ENCODE measurements at regions not wholly inside any gene's neighbourhood (a gene's known extent, or its start where the extent isn't known, plus 50 kb on each side); places are given as distances from the start of the nearest gene placed in this dataset.

GRCh38 chr6:4383910-4384638, 248.7 kb upstream of the ECI2 start:
- Histone ChIP-seq H3K4me1 (ENCODE audit: insufficient read depth, low read length) (no peaks in the 10 kb centered on the region), H3K36me3 (ENCODE audit: insufficient read depth, low read length) (no peaks in the 10 kb centered on the region), H3K9ac (ENCODE audit: low read depth, low read length) (no peak overlapping the region), H3K9me3 (ENCODE audit: insufficient read depth, low read depth, low read length) (peaks cover 40% of the 10 kb centered on the region), H3K27ac (ENCODE audit: low read depth, low read length) (no peak overlapping the region), H3K27me3 (ENCODE audit: insufficient read depth, low read length) (no peaks in the 10 kb centered on the region), H3K4me3 (ENCODE audit: low read length) (no peak overlapping the region)
- 86% methylated on average over 11 of the region's 11 CpGs for WGBS

DNA sequence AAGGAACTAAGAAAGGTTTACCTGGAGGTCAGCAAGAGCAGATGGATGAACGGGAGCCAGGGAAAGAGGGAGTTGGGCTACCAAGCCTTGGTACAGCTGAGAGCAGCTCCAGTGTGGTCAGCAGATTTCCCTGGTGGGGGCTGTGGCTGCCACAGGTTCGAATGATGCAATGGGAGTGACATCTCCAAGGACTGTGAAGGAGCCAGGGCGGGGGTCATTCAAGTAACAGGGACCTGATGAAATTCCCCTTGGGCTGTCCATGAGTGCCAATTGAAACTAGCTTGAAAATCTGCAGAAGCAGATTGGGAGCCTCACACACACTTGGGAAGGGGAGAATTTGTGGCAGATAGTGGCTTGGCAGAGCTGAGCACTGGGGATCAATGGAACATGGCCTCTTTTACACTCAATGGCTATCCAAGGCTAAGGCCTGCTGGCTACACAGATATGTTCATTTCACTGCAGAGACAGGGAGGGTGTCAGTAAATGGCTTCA, 247.0 kb upstream of the ECI2 start:
- Histone ChIP-seq H3K4me3 (ENCODE audit: low read length) (no peak overlapping the region), H3K9ac (ENCODE audit: low read depth, low read length) (no peak overlapping the region), H3K9me3 (ENCODE audit: insufficient read depth, low read depth, low read length) (peaks cover 40% of the 10 kb centered on the region), H3K27me3 (ENCODE audit: insufficient read depth, low read length) (no peaks in the 10 kb centered on the region), H3K27ac (ENCODE audit: low read depth, low read length) (no peak overlapping the region), H3K4me1 (ENCODE audit: insufficient read depth, low read length) (no peaks in the 10 kb centered on the region), H3K36me3 (ENCODE audit: insufficient read depth, low read length) (no peaks in the 10 kb centered on the region)
- 91% methylated on average over 3 of the region's 3 CpGs for WGBS

GRCh38 chr6:4381381-4381780, 246.0 kb upstream of the ECI2 start:
- Histone ChIP-seq H3K36me3 (ENCODE audit: insufficient read depth, low read length) (no peaks in the 10 kb centered on the region), H3K27ac (ENCODE audit: low read depth, low read length) (no peak overlapping the region), H3K9ac (ENCODE audit: low read depth, low read length) (no peak overlapping the region), H3K27me3 (ENCODE audit: insufficient read depth, low read length) (no peaks in the 10 kb centered on the region), H3K9me3 (ENCODE audit: insufficient read depth, low read depth, low read length) (peaks cover 40% of the 10 kb centered on the region), H3K4me1 (ENCODE audit: insufficient read depth, low read length) (no peaks in the 10 kb centered on the region), H3K4me3 (ENCODE audit: low read length) (no peak overlapping the region)
- 90% methylated on average over 4 of the region's 4 CpGs for WGBS

- no peak overlapping the region for H3K27ac ChIP-seq (ENCODE audit: low read depth, low read length)
- peaks cover 38% of the 10 kb centered on the region for H3K9me3 ChIP-seq (ENCODE audit: insufficient read depth, low read depth, low read length)
- H3K27me3 ChIP-seq (ENCODE audit: insufficient read depth, low read length) = no peaks in the 10 kb centered on the region
- WGBS = 90% methylated on average over 7 of the region's 7 CpGs
- no peaks in the 10 kb centered on the region for H3K36me3 ChIP-seq (ENCODE audit: insufficient read depth, low read length)
- no peak overlapping the region for H3K4me3 ChIP-seq (ENCODE audit: low read length)
- no peaks in the 10 kb centered on the region for H3K4me1 ChIP-seq (ENCODE audit: insufficient read depth, low read length)
- H3K9ac ChIP-seq (ENCODE audit: low read depth, low read length) = no peak overlapping the region
These were observed 245.5 kb upstream of the ECI2 start for GRCh38 chr6:4380881-4381281.

DNA sequence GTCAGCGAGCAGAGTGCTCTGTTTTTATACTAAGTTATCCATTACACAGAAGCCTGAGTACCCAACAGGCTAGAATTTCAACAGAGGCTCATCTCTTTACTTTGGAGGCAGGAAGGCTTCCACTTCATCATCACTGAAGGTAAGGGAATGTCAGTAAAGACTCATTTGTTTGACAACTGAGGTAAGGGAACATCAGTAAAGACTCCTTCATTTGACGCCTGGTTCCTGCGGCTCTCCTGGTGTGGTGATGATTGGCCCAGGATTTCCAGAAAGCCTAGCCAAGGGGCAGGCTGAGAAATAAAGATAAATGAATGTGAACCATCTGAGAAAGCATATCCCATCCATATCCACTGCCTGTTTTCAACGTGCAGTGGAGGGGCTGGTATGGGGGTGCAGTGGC, 244.6 kb upstream of the ECI2 start:
- Histone ChIP-seq H3K4me3 (ENCODE audit: low read length) (no peak overlapping the region), H3K27me3 (ENCODE audit: insufficient read depth, low read length) (no peaks in the 10 kb centered on the region), H3K4me1 (ENCODE audit: insufficient read depth, low read length) (no peaks in the 10 kb centered on the region), H3K36me3 (ENCODE audit: insufficient read depth, low read length) (no peaks in the 10 kb centered on the region), H3K27ac (ENCODE audit: low read depth, low read length) (no peak overlapping the region), H3K9me3 (ENCODE audit: insufficient read depth, low read depth, low read length) (peaks cover 29% of the 10 kb centered on the region), H3K9ac (ENCODE audit: low read depth, low read length) (no peak overlapping the region)
- WGBS = 85% methylated on average over 3 of the region's 4 CpGs

GRCh38 chr6:4378319-4378996, 243.1 kb upstream of the ECI2 start:
- no peak overlapping the region for H3K27ac ChIP-seq (ENCODE audit: low read depth, low read length)
- no peak overlapping the region for H3K4me3 ChIP-seq (ENCODE audit: low read length)
- peaks cover 15% of the 10 kb centered on the region for H3K9me3 ChIP-seq (ENCODE audit: insufficient read depth, low read depth, low read length)
- no peaks in the 10 kb centered on the region for H3K27me3 ChIP-seq (ENCODE audit: insufficient read depth, low read length)
- 94% methylated on average over 12 of the region's 12 CpGs for WGBS
- no peaks in the 10 kb centered on the region for H3K36me3 ChIP-seq (ENCODE audit: insufficient read depth, low read length)
- H3K9ac ChIP-seq (ENCODE audit: low read depth, low read length) = no peak overlapping the region
- H3K4me1 ChIP-seq (ENCODE audit: insufficient read depth, low read length) = no peaks in the 10 kb centered on the region

GRCh38 chr6:4377603-4378002, 242.2 kb upstream of the ECI2 start:
- no peak overlapping the region for H3K9ac ChIP-seq (ENCODE audit: low read depth, low read length)
- no peak overlapping the region for H3K27ac ChIP-seq (ENCODE audit: low read depth, low read length)
- no peaks in the 10 kb centered on the region for H3K36me3 ChIP-seq (ENCODE audit: insufficient read depth, low read length)
- H3K9me3 ChIP-seq (ENCODE audit: insufficient read depth, low read depth, low read length) = peaks cover 6% of the 10 kb centered on the region
- H3K27me3 ChIP-seq (ENCODE audit: insufficient read depth, low read length) = no peaks in the 10 kb centered on the region
- no peak overlapping the region for H3K4me3 ChIP-seq (ENCODE audit: low read length)
- H3K4me1 ChIP-seq (ENCODE audit: insufficient read depth, low read length) = no peaks in the 10 kb centered on the region
- WGBS = 94% methylated on average over 3 of the region's 3 CpGs

DNA sequence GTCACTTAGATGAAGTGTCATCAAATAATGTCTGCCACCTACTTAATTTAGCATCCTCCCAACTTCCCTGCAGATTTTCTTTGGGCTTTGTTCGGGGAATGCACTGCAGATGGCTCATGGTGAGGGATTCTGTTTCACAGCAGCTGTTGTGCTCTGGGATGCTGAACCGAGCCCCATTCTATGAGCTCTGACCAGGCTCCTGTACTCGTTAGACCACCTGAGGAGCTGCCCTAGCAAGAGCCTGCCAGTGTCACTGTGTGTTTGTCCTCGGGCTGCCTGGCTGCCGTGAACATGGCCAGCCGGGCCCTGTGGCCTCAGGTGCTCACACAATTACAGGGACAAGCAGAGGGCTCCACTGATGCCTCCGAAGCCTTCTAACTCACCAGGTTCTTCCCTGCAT, 238.8 kb upstream of the ECI2 start:
- Histone ChIP-seq H3K9ac (ENCODE audit: low read depth, low read length) (no peak overlapping the region), H3K4me1 (ENCODE audit: insufficient read depth, low read length) (no peaks in the 10 kb centered on the region), H3K9me3 (ENCODE audit: insufficient read depth, low read depth, low read length) (no peaks in the 10 kb centered on the region), H3K36me3 (ENCODE audit: insufficient read depth, low read length) (no peaks in the 10 kb centered on the region), H3K4me3 (ENCODE audit: low read length) (no peak overlapping the region), H3K27ac (ENCODE audit: low read depth, low read length) (no peak overlapping the region), H3K27me3 (ENCODE audit: insufficient read depth, low read length) (no peaks in the 10 kb centered on the region)
- 80% methylated on average over 7 of the region's 7 CpGs for WGBS

DNA sequence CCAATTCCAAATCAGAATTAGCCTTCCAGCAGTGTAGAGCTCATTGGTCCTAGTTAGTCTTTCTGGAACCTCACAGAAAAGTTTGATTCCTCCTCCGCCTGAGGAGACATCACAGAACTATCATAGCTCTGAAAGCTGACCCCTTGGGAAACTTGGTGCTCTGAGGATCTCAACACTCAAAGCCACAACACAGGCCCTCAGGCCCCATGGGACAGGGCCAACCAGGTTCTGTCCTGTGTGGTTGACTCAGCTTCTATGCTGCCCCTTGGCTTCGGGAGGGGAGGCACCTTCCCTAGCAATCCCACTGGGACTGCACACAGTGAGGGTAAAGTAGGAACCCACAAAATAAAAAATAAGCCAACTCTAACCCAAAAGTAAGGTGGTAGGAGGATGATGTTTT, 237.5 kb upstream of the ECI2 start:
- Histone ChIP-seq H3K9me3 (ENCODE audit: insufficient read depth, low read depth, low read length) (no peaks in the 10 kb centered on the region), H3K4me1 (ENCODE audit: insufficient read depth, low read length) (no peaks in the 10 kb centered on the region)
- WGBS = 96% methylated on average over 2 of the region's 2 CpGs

GRCh38 chr6:4371207-4371921, 236.0 kb upstream of the ECI2 start:
- no peaks in the 10 kb centered on the region for H3K36me3 ChIP-seq (ENCODE audit: insufficient read depth, low read length)
- no peaks in the 10 kb centered on the region for H3K9me3 ChIP-seq (ENCODE audit: insufficient read depth, low read depth, low read length)
- H3K27me3 ChIP-seq (ENCODE audit: insufficient read depth, low read length) = no peaks in the 10 kb centered on the region
- no peak overlapping the region for H3K4me3 ChIP-seq (ENCODE audit: low read length)
- no peak overlapping the region for H3K27ac ChIP-seq (ENCODE audit: low read depth, low read length)
- no peak overlapping the region for H3K9ac ChIP-seq (ENCODE audit: low read depth, low read length)
- WGBS = 90% methylated on average over 10 of the region's 10 CpGs
- no peaks in the 10 kb centered on the region for H3K4me1 ChIP-seq (ENCODE audit: insufficient read depth, low read length)

More for the DNA sequence above, 237.5 kb upstream of the ECI2 start:
- H3K27ac ChIP-seq (ENCODE audit: low read depth, low read length) = no peak overlapping the region
- no peaks in the 10 kb centered on the region for H3K36me3 ChIP-seq (ENCODE audit: insufficient read depth, low read length)
- H3K9ac ChIP-seq (ENCODE audit: low read depth, low read length) = no peak overlapping the region
- H3K27me3 ChIP-seq (ENCODE audit: insufficient read depth, low read length) = no peaks in the 10 kb centered on the region
- H3K4me3 ChIP-seq (ENCODE audit: low read length) = no peak overlapping the region

DNA sequence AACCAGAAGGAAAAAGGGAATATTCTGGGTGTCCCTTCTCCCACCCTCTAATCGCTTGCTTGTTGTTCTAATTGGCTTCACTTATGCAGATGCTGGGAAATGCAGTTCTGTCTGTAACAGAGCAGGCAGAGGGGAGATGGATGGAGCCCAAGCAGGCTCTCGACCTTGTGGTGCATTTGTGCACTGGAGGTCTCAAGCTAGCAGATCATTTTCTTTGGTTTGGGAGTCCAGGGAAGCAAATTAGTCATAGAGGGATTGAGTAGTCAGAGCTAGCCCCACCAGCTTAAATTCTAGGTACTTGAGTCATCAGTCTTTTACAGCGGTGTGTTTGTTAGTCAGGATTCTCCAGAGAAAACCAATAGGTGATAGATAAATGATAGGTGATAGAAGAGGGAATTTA, 234.7 kb upstream of the ECI2 start:
- 62% methylated on average over 3 of the region's 3 CpGs for WGBS
- Histone ChIP-seq H3K9ac (ENCODE audit: low read depth, low read length) (no peak overlapping the region), H3K27me3 (ENCODE audit: insufficient read depth, low read length) (no peaks in the 10 kb centered on the region), H3K36me3 (ENCODE audit: insufficient read depth, low read length) (no peaks in the 10 kb centered on the region), H3K4me1 (ENCODE audit: insufficient read depth, low read length) (no peaks in the 10 kb centered on the region), H3K27ac (ENCODE audit: low read depth, low read length) (no peak overlapping the region), H3K9me3 (ENCODE audit: insufficient read depth, low read depth, low read length) (no peaks in the 10 kb centered on the region), H3K4me3 (ENCODE audit: low read length) (no peak overlapping the region)
